ENCODE measurements at regions not wholly inside any gene's neighbourhood (a gene's known extent, or its start where the extent isn't known, plus 50 kb on each side); places are given as distances from the start of the nearest gene placed in this dataset.

- Histone ChIP-seq H3K4me2 (ENCODE audit: extremely low read depth, insufficient read depth, low read length) (no peak overlapping the region), H3K4me3 (replicated peaks in 1 of 4; ENCODE audit: control extremely low read depth in 1 of 4, insufficient read depth in 1 of 4, low read depth in 3 of 4, low read length in 4 of 4) (no peak overlapping the region), H3K9me3 (ENCODE audit: control insufficient read depth, insufficient read depth, low read depth, low read length) (no peaks in the 10 kb centered on the region)
These were observed 277.5 kb upstream of the MVB12B start for GRCh38 chr9:126049088-126049487.

GRCh38 chr9:126049896-126050604 is 276.6 kb upstream of the MVB12B start:
- no peaks in the 10 kb centered on the region for H4K20me1 ChIP-seq (ENCODE audit: control insufficient read depth, extremely low read depth, insufficient read depth, low read length)
- no peaks in the 10 kb centered on the region for H3K36me3 ChIP-seq (ENCODE audit: control insufficient read depth, insufficient read depth, low read length)
- TF ChIP-seq EZH2 (IDR thresholded peaks at IDR 0.05; ENCODE audit: low read length, missing control alignments) = no peak
- TF ChIP-seq CTCF (conservative IDR thresholded peaks at IDR 0.05 in 1 of 2, IDR thresholded peaks at IDR 0.05 in 1 of 2; ENCODE audit: low read depth in 1 of 2, low read length in 2 of 2) = no peak
- no peak overlapping the region for H3K4me3 ChIP-seq (replicated peaks in 1 of 4; ENCODE audit: control extremely low read depth in 1 of 4, insufficient read depth in 1 of 4, low read depth in 3 of 4, low read length in 4 of 4)
- H3K4me1 ChIP-seq (ENCODE audit: control insufficient read depth, extremely low read depth, insufficient read depth, low read length) = no peaks in the 10 kb centered on the region
- no peak overlapping the region for H3K27ac ChIP-seq (ENCODE audit: insufficient read depth, low read length)
- peaks cover 8% of the 10 kb centered on the region for H3K27me3 ChIP-seq (ENCODE audit: control insufficient read depth, insufficient read depth, low read length)
- no peaks in the 10 kb centered on the region for H3K9me3 ChIP-seq (ENCODE audit: control insufficient read depth, insufficient read depth, low read depth, low read length)
- H3K9ac ChIP-seq (ENCODE audit: insufficient read depth, low read length) = no peak overlapping the region
- no peak overlapping the region for H3K4me2 ChIP-seq (ENCODE audit: extremely low read depth, insufficient read depth, low read length)
- no peaks in the 10 kb centered on the region for H3K79me2 ChIP-seq (ENCODE audit: control insufficient read depth, insufficient read depth, low read length)
- DNase-seq (ENCODE audit: low read depth in 2 of 2) = no peak
- no peak overlapping the region for H2AFZ ChIP-seq (ENCODE audit: low read length)

More at GRCh38 chr9:126049088-126049487, 277.5 kb upstream of the MVB12B start:
- no peaks in the 10 kb centered on the region for H3K4me1 ChIP-seq (ENCODE audit: control insufficient read depth, extremely low read depth, insufficient read depth, low read length)
- H3K79me2 ChIP-seq (ENCODE audit: control insufficient read depth, insufficient read depth, low read length) = no peaks in the 10 kb centered on the region
- peaks cover 9% of the 10 kb centered on the region for H3K27me3 ChIP-seq (ENCODE audit: control insufficient read depth, insufficient read depth, low read length)
- TF ChIP-seq CTCF (conservative IDR thresholded peaks at IDR 0.05 in 1 of 2, IDR thresholded peaks at IDR 0.05 in 1 of 2; ENCODE audit: low read depth in 1 of 2, low read length in 2 of 2) (no peak), EZH2 (IDR thresholded peaks at IDR 0.05; ENCODE audit: low read length, missing control alignments) (no peak)
- no peaks in the 10 kb centered on the region for H4K20me1 ChIP-seq (ENCODE audit: control insufficient read depth, extremely low read depth, insufficient read depth, low read length)
- H3K36me3 ChIP-seq (ENCODE audit: control insufficient read depth, insufficient read depth, low read length) = no peaks in the 10 kb centered on the region
- DNase-seq (ENCODE audit: low read depth in 2 of 2) = no peak
- no peak overlapping the region for H2AFZ ChIP-seq (ENCODE audit: low read length)
- H3K9ac ChIP-seq (ENCODE audit: insufficient read depth, low read length) = no peak overlapping the region
- H3K27ac ChIP-seq (ENCODE audit: insufficient read depth, low read length) = no peak overlapping the region

GRCh38 chr9:126050605-126050990 is 276.0 kb upstream of the MVB12B start:
- Histone ChIP-seq H2AFZ (ENCODE audit: low read length) (no peak overlapping the region), H3K27ac (ENCODE audit: insufficient read depth, low read length) (no peak overlapping the region), H3K9me3 (ENCODE audit: control insufficient read depth, insufficient read depth, low read depth, low read length) (no peaks in the 10 kb centered on the region), H4K20me1 (ENCODE audit: control insufficient read depth, extremely low read depth, insufficient read depth, low read length) (no peaks in the 10 kb centered on the region), H3K9ac (ENCODE audit: insufficient read depth, low read length) (no peak overlapping the region), H3K27me3 (ENCODE audit: control insufficient read depth, insufficient read depth, low read length) (peaks cover 9% of the 10 kb centered on the region), H3K4me2 (ENCODE audit: extremely low read depth, insufficient read depth, low read length) (no peak overlapping the region), H3K36me3 (ENCODE audit: control insufficient read depth, insufficient read depth, low read length) (no peaks in the 10 kb centered on the region), H3K4me1 (ENCODE audit: control insufficient read depth, extremely low read depth, insufficient read depth, low read length) (no peaks in the 10 kb centered on the region), H3K4me3 (replicated peaks in 1 of 4; ENCODE audit: control extremely low read depth in 1 of 4, insufficient read depth in 1 of 4, low read depth in 3 of 4, low read length in 4 of 4) (no peak overlapping the region), H3K79me2 (ENCODE audit: control insufficient read depth, insufficient read depth, low read length) (no peaks in the 10 kb centered on the region)
- DNase-seq (ENCODE audit: low read depth in 2 of 2) = no peak
- TF ChIP-seq CTCF (conservative IDR thresholded peaks at IDR 0.05 in 1 of 2, IDR thresholded peaks at IDR 0.05 in 1 of 2; ENCODE audit: low read depth in 1 of 2, low read length in 2 of 2) = no peak
- TF ChIP-seq EZH2 (IDR thresholded peaks at IDR 0.05; ENCODE audit: low read length, missing control alignments) = no peak

All from fibroblast of lung (primary cell).